ENCODE measurements at regions not wholly inside any gene's neighbourhood (a gene's known extent, or its start where the extent isn't known, plus 50 kb on each side); places are given as distances from the start of the nearest gene placed in this dataset.
A peak's percentile ranks its signal among the peaks of the same experiment; 100 is the strongest.

GRCh38 chr7:101754424-101755159 is 62.8 kb upstream of the CUX1 start:
- Histone ChIP-seq H3K79me2 (ENCODE audit: control insufficient read depth, insufficient read depth, low read length) (no peaks in the 10 kb centered on the region), H3K4me2 (ENCODE audit: control insufficient read depth, insufficient read depth) (peak overlapping the region; percentile 86), H3K36me3 (ENCODE audit: control insufficient read depth in 2 of 2, insufficient read depth in 2 of 2, low read length in 1 of 2) (no peaks in the 10 kb centered on the region), H4K20me1 (ENCODE audit: control insufficient read depth, insufficient read depth) (no peaks in the 10 kb centered on the region), H3K9ac (ENCODE audit: control insufficient read depth, insufficient read depth, low read length) (peak overlapping the region; percentile 40), H3K27me3 (replicated peaks in 1 of 2; ENCODE audit: control insufficient read depth in 2 of 2, insufficient read depth in 2 of 2, low read length in 1 of 2) (no peaks in the 10 kb centered on the region), H3K4me3 (peak overlapping the region; percentile 53; the same call in 1 of the 2 replicates), H3K4me1 (ENCODE audit: control insufficient read depth, insufficient read depth, low read length) (peaks cover 4% of the 10 kb centered on the region; the same call in 1 of the 2 replicates), H2AFZ (ENCODE audit: control insufficient read depth, low read depth, low read length) (peak overlapping the region; percentile 88), H3K27ac (ENCODE audit: control insufficient read depth, insufficient read depth) (no peak overlapping the region), H3K9me3 (replicated peaks; ENCODE audit: control insufficient read depth, insufficient read depth, low read length) (no peaks in the 10 kb centered on the region)
- intact Hi-C loops (cut with micrococcal nuclease; ENCODE audit: unreplicated experiment) (no loop called here), in situ Hi-C loops (cut with MboI) (no loop called here)
- SMC1A ChIA-PET (ENCODE audit: uncharacterized antibody, unreplicated experiment), result no interaction called here
- WGBS (ENCODE audit: insufficient coverage, insufficient replicate concordance, low lambda C conversion rate, missing lambda C conversion rate), result 20% methylated on average over 22 of the region's 22 CpGs
- no TSS peak for BruUV-seq (replicated peaks)
- CTCF ChIA-PET, result interaction anchor here (0.6 kb wide), 2 partner anchors 54 to 433 kb away, joined by 3 read pairs; no protein-coding TSS in a partner anchor
- POLR2A ChIA-PET, result no interaction called here
- ATAC-seq (no peak), DNase-seq (ENCODE audit: low read depth, low spot score) (no peak), FAIRE-seq (peak; percentile 7)
- RAD21 ChIA-PET (ENCODE audit: unreplicated experiment), result interaction anchor here (0.7 kb wide), 1 partner anchor 520 kb away, joined by 5 read pairs; no protein-coding TSS in a partner anchor
- TF ChIP-seq ZNF592 (IDR thresholded peaks at IDR 0.05) (no peak), MLLT1 (IDR thresholded peaks at IDR 0.05) (peak; percentile 41; the same call in 1 of the 2 replicates)
